HFF-Myc (cell line): ENCODE measurements at regions not wholly inside any gene's neighbourhood (a gene's known extent, or its start where the extent isn't known, plus 50 kb on each side); places are given as distances from the start of the nearest gene placed in this dataset.

Experiments
- DNase-seq: peaks from one replicate; pipeline ENCODE4 v3.0.0-alpha.2; 2011; ENCODE audit warnings: low read depth; ENCODE audit errors: extremely low read depth
- H3K4me3 ChIP-seq: replicated peaks from 2 replicates; pipeline ENCODE4 v1.5.1; 2011; ENCODE audit warnings: low read depth, mild to moderate bottlenecking, control low read depth, low read length
- TF ChIP-seq, protein P1 (sequence below): IDR thresholded peaks from 2 replicates; pipeline ENCODE4 v1.5.1; 2012; ENCODE audit warnings: mild to moderate bottlenecking, low read depth, low read length, control low read depth; ENCODE audit errors: missing control alignments

DNA sequence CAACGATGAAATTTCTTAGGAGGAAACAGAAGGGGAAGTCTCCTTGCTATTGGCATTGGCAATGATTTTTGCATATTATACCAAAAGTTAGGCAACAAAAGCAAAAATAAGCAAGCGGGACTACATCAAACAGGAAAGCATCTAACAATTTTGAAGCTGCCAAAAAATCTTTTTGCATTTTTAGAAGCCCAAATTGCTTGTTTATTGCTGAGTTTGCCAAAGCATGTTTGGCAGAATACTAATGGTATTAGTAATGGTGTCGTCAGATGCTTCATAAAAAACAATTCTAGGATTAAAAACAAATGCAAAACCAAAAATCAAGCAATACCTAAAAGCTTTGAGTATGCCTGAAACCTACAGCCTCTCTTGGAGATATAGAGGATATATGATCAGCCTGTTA lies 80.0 kb downstream of the GALR1 start:
- no peak for DNase-seq
- H3K4me3 ChIP-seq: no peak overlapping the region
- TF ChIP-seq, protein P1, sequence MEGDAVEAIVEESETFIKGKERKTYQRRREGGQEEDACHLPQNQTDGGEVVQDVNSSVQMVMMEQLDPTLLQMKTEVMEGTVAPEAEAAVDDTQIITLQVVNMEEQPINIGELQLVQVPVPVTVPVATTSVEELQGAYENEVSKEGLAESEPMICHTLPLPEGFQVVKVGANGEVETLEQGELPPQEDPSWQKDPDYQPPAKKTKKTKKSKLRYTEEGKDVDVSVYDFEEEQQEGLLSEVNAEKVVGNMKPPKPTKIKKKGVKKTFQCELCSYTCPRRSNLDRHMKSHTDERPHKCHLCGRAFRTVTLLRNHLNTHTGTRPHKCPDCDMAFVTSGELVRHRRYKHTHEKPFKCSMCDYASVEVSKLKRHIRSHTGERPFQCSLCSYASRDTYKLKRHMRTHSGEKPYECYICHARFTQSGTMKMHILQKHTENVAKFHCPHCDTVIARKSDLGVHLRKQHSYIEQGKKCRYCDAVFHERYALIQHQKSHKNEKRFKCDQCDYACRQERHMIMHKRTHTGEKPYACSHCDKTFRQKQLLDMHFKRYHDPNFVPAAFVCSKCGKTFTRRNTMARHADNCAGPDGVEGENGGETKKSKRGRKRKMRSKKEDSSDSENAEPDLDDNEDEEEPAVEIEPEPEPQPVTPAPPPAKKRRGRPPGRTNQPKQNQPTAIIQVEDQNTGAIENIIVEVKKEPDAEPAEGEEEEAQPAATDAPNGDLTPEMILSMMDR: no peak

DNA sequence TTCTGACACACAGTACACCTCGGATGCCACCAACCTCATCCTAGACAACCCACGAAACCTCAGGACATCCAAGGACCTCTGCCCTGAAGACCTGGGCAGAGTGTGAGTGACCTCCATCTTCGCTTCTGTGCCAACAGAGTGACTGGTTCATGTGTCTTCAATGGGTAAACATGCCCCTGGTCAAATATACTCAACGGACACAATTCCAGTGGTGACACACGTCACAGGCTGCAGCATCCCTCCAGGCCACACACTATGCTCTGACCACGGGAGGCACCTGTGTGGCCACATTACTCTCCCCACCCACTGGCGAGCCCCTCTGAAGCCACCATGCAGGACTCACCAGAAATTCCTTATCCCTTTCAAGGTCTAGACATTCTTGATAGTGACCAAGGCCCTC lies 85.2 kb downstream of the GALR1 start:
- no peak for DNase-seq
- TF ChIP-seq, protein P1: no peak
- no peak overlapping the region for H3K4me3 ChIP-seq

DNA sequence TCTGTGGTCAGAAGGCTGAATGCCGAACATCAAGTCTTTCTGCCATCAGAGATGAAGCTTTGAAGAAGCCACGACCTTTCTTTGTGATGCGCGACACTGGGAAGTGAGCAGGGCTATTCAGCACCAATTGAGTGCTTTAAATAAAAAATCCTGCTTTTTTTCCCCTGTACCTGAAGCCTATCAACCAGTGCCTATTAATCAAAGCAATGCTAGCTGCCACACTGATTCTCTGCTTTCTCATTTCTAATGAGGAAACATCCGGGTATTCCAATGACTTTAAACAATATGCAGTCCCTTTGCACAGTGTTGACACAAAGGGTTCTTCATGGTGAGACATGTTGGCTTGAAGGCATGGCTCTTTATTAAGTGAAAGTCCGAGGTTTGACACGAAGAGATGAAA lies 88.0 kb downstream of the GALR1 start:
- TF ChIP-seq, protein P1: no peak
- DNase-seq: no peak
- H3K4me3 ChIP-seq: no peak overlapping the region

DNA sequence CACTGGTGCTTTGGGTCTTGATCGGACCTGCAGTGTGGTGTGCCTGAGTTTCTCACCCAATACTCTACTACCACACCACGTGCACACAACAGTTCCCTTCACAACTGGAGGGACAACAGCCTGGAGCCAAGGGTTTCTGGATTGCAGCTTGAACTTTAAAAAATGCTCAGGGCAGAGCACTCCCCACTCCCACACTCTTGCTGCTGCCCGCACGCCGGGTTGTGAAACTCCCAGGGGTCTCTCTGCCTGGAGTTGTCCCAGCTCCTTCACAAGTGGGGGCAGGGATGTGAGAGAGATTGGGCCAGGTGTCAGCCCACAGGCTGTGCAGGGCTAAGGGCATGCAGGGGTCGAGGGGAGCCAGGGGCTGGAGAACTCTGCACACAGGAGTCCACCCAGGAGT lies 89.4 kb downstream of the GALR1 start:
- DNase-seq: no peak
- no peak overlapping the region for H3K4me3 ChIP-seq

DNA sequence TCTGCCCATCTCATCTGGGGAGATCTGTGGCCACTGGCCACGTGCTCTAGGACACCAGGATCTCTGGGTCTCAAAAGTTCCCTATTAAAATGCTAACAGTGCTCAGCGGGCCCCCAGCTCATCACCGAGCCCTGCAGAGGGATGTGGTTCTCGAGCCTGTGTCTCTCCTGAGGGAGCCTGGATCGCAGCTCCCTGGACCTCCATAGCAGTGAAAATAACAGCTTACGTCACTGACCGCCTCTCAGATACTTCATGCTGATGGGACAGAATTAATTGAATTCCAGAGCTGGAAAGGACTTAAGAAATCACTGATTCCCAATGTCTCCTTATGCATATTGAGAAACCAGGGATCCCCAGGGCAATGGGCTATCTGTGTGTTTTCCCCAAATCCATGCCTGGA lies 90.0 kb downstream of the GALR1 start:
- H3K4me3 ChIP-seq: no peak overlapping the region
- DNase-seq: no peak
- TF ChIP-seq, protein P1: no peak

More for the DNA sequence above, 89.4 kb downstream of the GALR1 start:
- TF ChIP-seq, protein P1: no peak

DNA sequence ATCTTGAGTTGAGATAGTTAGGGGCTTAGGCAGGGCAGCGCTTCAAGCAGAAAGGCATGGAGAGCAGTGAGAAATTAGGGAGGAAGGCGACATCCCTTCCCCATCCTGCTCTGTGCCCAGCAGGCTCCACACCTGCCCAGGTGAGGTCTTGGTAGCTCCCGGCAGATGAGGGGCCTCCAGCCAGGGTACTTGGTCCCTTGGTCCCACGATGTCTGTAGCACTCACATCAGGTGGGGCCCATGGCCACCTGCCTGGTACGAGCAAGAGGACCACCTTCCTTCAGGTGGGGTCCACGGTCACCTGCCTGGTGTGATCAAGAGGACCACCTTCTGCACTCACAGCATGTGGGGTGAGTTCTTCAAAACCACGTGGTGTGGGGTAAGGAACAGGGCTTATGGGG lies 91.2 kb downstream of the GALR1 start:
- no peak overlapping the region for H3K4me3 ChIP-seq
- TF ChIP-seq, protein P1: no peak
- DNase-seq: no peak
